H1 (cell line): ENCODE measurements at regions not wholly inside any gene's neighbourhood (a gene's known extent, or its start where the extent isn't known, plus 50 kb on each side); places are given as distances from the start of the nearest gene placed in this dataset.

Experiments
- CTCF ChIA-PET: fragments of 300-600 bp; sonication (Branson Sonifier 250); formaldehyde crosslinking; loops from one replicate; lab custom pipeline; 2021; ENCODE audit not compliant: partially characterized antibody; lab: Charles Lee
- POLR2A ChIA-PET: fragments of 300-600 bp; sonication (Branson Sonifier 250); formaldehyde crosslinking; loops from one replicate; lab custom pipeline; 2021; ENCODE audit warnings: inconsistent platforms; ENCODE audit not compliant: partially characterized antibody; lab: Charles Lee
- DNase-seq, 2 experiments: peaks; one replicate each; pipeline versions ENCODE4 v3.0.0 to v3.0.0-alpha.2; 2010 to 2022; ENCODE audit warnings: low spot score in 2 of 2, low read depth in 1 of 2, mixed read lengths in 1 of 2
- FAIRE-seq: peaks from 2 replicates; lab custom pipeline; 2011; peaks lifted over from hg19 to GRCh38; lab: Jason Lieb, UNC
- H2AFZ ChIP-seq: 2 replicates; pipeline ENCODE4 v1.8.1; 2012; ENCODE audit warnings: low read length, inconsistent platforms
- H2AK5ac ChIP-seq: 2 replicates; pipeline ENCODE4 v1.6.1; 2013; ENCODE audit warnings: low read depth, low read length
- H2BK120ac ChIP-seq: replicated peaks from 2 replicates; pipeline ENCODE3; 2013; ENCODE audit warnings: low read depth, low read length, inconsistent platforms
- H2BK12ac ChIP-seq: 2 replicates; pipeline ENCODE4 v1.6.1; 2013; ENCODE audit warnings: low read depth, low read length
- H2BK15ac ChIP-seq: 2 replicates; pipeline ENCODE4 v1.6.1; 2013; ENCODE audit warnings: low read length
- H2BK20ac ChIP-seq: 2 replicates; pipeline ENCODE4 v1.6.1; 2013; ENCODE audit warnings: low read length
- H2BK5ac ChIP-seq: 2 replicates; pipeline ENCODE4 v1.6.1; 2013; ENCODE audit warnings: low read depth, low read length
- H3K14ac ChIP-seq: 2 replicates; pipeline ENCODE4 v1.6.1; 2013; ENCODE audit warnings: inconsistent platforms; ENCODE audit not compliant: insufficient read length
- H3K18ac ChIP-seq: 2 replicates; pipeline ENCODE4 v1.6.1; 2013; ENCODE audit warnings: low read length; ENCODE audit errors: extremely low read depth
- H3K23ac ChIP-seq: 2 replicates; pipeline ENCODE4 v1.6.1; 2013; ENCODE audit warnings: inconsistent platforms; ENCODE audit not compliant: insufficient read length
- H3K23me2 ChIP-seq: 2 replicates; pipeline ENCODE4 v1.6.1; 2013; ENCODE audit warnings: low read depth, low read length
- H3K27ac ChIP-seq: 2 replicates; pipeline ENCODE4 v1.6.1; 2011; ENCODE audit warnings: low read depth, low read length, inconsistent platforms
- H3K27me3 ChIP-seq, 4 experiments: replicated peaks in 1 of 4; 1 replicate in 1 of 4; 2 replicates in 3 of 4; pipeline versions ENCODE4 v1.6.1 to v1.8.1; 2011 to 2013; ENCODE audit warnings: low read length in 3 of 4, mild to moderate bottlenecking in 3 of 4, inconsistent platforms in 2 of 4, mixed read lengths in 2 of 4, moderate library complexity in 1 of 4; ENCODE audit not compliant: control insufficient read depth in 3 of 4, insufficient read depth in 3 of 4; ENCODE audit errors: extremely low read depth in 1 of 4
- H3K36me3 ChIP-seq, 4 experiments: 2 replicates each; pipeline versions ENCODE4 v1.6.1 to v1.8.1; 2011 to 2013; ENCODE audit warnings: mild to moderate bottlenecking in 4 of 4, low read length in 3 of 4, moderate library complexity in 2 of 4, control low read depth in 1 of 4, inconsistent platforms in 1 of 4; ENCODE audit not compliant: insufficient read depth in 4 of 4, control insufficient read depth in 2 of 4
- H3K4ac ChIP-seq: replicated peaks from 2 replicates; pipeline ENCODE3; 2013; ENCODE audit warnings: low read length, low read depth, mixed read lengths, inconsistent platforms; ENCODE audit not compliant: insufficient read length
- H3K4me1 ChIP-seq, 4 experiments: replicated peaks in 1 of 4; 1 replicate in 1 of 4; 2 replicates in 3 of 4; pipeline versions ENCODE4 v1.6.1 to v1.8.1; 2011 to 2013; ENCODE audit warnings: low read length in 3 of 4, inconsistent platforms in 2 of 4, mixed read lengths in 1 of 4; ENCODE audit not compliant: insufficient read depth in 4 of 4, control insufficient read depth in 3 of 4
- H3K4me2 ChIP-seq, 2 experiments: 2 replicates each; pipeline versions ENCODE4 v1.6.1 to v1.8.1; 2011 to 2013; ENCODE audit warnings: low read depth in 2 of 2, low read length in 2 of 2, control low read depth in 1 of 2, inconsistent platforms in 1 of 2, mild to moderate bottlenecking in 1 of 2; ENCODE audit not compliant: insufficient read depth in 1 of 2
- H3K4me3 ChIP-seq, 4 experiments: fragments of 200-600, 300-600 bp in 1 of 4; sonication (generic), shearing (Covaris generic), sonication (Bioruptor Twin) in 1 of 4; 2 replicates each; pipeline versions ENCODE4 v1.5.1 to v1.8.1; 2011 to 2016; ENCODE audit warnings: low read length in 4 of 4, low read depth in 3 of 4, control low read depth in 2 of 4, inconsistent platforms in 2 of 4, mild to moderate bottlenecking in 2 of 4, mixed read lengths in 1 of 4, moderate library complexity in 1 of 4; ENCODE audit not compliant: insufficient read depth in 2 of 4; ENCODE audit errors: extremely low read depth in 1 of 4
- H3K56ac ChIP-seq: replicated peaks from 2 replicates; pipeline ENCODE3; 2013; ENCODE audit warnings: low read depth, mild to moderate bottlenecking, mixed read lengths, low read length, inconsistent platforms; ENCODE audit not compliant: insufficient read length
- H3K79me1 ChIP-seq: 2 replicates; pipeline ENCODE4 v1.6.1; 2013; ENCODE audit warnings: low read depth, low read length, control low read depth
- H3K79me2 ChIP-seq, 2 experiments: 2 replicates each; pipeline versions ENCODE4 v1.6.1 to v1.8.1; 2012 to 2013; ENCODE audit warnings: low read length in 2 of 2, mild to moderate bottlenecking in 2 of 2, inconsistent platforms in 1 of 2; ENCODE audit not compliant: insufficient read depth in 2 of 2, control insufficient read depth in 1 of 2
- H3K9ac ChIP-seq, 4 experiments: replicated peaks in 1 of 4; 1 replicate in 1 of 4; 2 replicates in 3 of 4; pipeline versions ENCODE4 v1.6.1 to v1.8.1; 2011 to 2013; ENCODE audit warnings: low read depth in 3 of 4, low read length in 3 of 4, control low read depth in 2 of 4, mild to moderate bottlenecking in 2 of 4, moderate library complexity in 2 of 4, inconsistent platforms in 1 of 4; ENCODE audit errors: extremely low read depth in 1 of 4
- H3K9me3 ChIP-seq, 2 experiments: 2 replicates each; pipeline versions ENCODE4 v1.6.1 to v1.8.1; 2012 to 2013; ENCODE audit warnings: mild to moderate bottlenecking in 2 of 2, moderate library complexity in 2 of 2, control low read depth in 1 of 2, inconsistent platforms in 1 of 2, low read depth in 1 of 2, low read length in 1 of 2, mixed read lengths in 1 of 2; ENCODE audit not compliant: insufficient read depth in 2 of 2
- H4K20me1 ChIP-seq, 2 experiments: replicated peaks in 1 of 2; 2 replicates each; pipeline versions ENCODE3 to v1.8.1; 2011 to 2013; ENCODE audit warnings: inconsistent platforms in 2 of 2, low read length in 2 of 2, mild to moderate bottlenecking in 1 of 2; ENCODE audit not compliant: insufficient read depth in 2 of 2, control insufficient read depth in 1 of 2
- H4K5ac ChIP-seq: 2 replicates; pipeline ENCODE4 v1.6.1; 2013; ENCODE audit warnings: low read length, low read depth, mixed read lengths, inconsistent platforms; ENCODE audit not compliant: insufficient read length
- H4K8ac ChIP-seq: 2 replicates; pipeline ENCODE4 v1.8.0; 2013; ENCODE audit warnings: mild to moderate bottlenecking, moderate library complexity, low read length, inconsistent platforms; ENCODE audit not compliant: insufficient read depth; ENCODE audit errors: extremely low read depth
- H4K91ac ChIP-seq: replicated peaks from 2 replicates; pipeline ENCODE3; 2013; ENCODE audit warnings: low read length, mixed read lengths, inconsistent platforms; ENCODE audit not compliant: insufficient read length
- CBX8 ChIP-seq: fragments of 300-800, 300-1000 bp; sonication (generic); IDR thresholded peaks from 2 replicates; pipeline ENCODE4 v1.7.1; 2016; ENCODE audit warnings: low read depth, low read length, borderline replicate concordance
- CHD1 ChIP-seq: IDR thresholded peaks from 2 replicates; pipeline ENCODE4 v1.6.1; 2012; ENCODE audit warnings: low read depth, low read length, improper control_type of control experiment
- FOSL1 ChIP-seq: IDR thresholded peaks from 2 replicates; pipeline ENCODE4 v1.6.1; 2011; ENCODE audit warnings: mild to moderate bottlenecking, low read depth, low read length, moderate library complexity; ENCODE audit not compliant: insufficient read depth
- GABPA ChIP-seq: IDR thresholded peaks from 2 replicates; pipeline ENCODE4 v1.6.1; 2011; ENCODE audit warnings: mild to moderate bottlenecking, low read length, moderate library complexity, borderline replicate concordance; ENCODE audit not compliant: insufficient read depth
- JUND ChIP-seq: IDR thresholded peaks from 2 replicates; pipeline ENCODE4 v1.6.1; 2011; ENCODE audit warnings: mild to moderate bottlenecking, improper control_type of control experiment, low read length
- KDM5A ChIP-seq: fragments of 200-600 bp; IDR thresholded peaks from 2 replicates; pipeline ENCODE4 v1.7.1; 2012; ENCODE audit warnings: mild to moderate bottlenecking, low read length, inconsistent platforms, mixed read lengths
- RAD21 ChIP-seq, 2 experiments: IDR thresholded peaks in 1 of 2; conservative IDR thresholded peaks in 1 of 2; 2 replicates each; pipeline ENCODE4 v1.6.1; 2011; ENCODE audit warnings: low read depth in 2 of 2, low read length in 2 of 2, improper control_type of control experiment in 1 of 2, inconsistent platforms in 1 of 2, mild to moderate bottlenecking in 1 of 2, moderate library complexity in 1 of 2
- RXRA ChIP-seq: IDR thresholded peaks from 2 replicates; pipeline ENCODE4 v1.6.1; 2011; ENCODE audit warnings: low read depth, mild to moderate bottlenecking, low read length, moderate library complexity; ENCODE audit not compliant: insufficient read depth
- SAP30 ChIP-seq: fragments of 300-600 bp; sonication (generic); IDR thresholded peaks from 2 replicates; pipeline ENCODE4 v1.7.1; 2012; ENCODE audit warnings: low read length, moderate library complexity, mild to moderate bottlenecking, inconsistent platforms; ENCODE audit not compliant: insufficient read depth, insufficient replicate concordance
- SP2 ChIP-seq: IDR thresholded peaks from 2 replicates; pipeline ENCODE4 v1.6.1; 2012; ENCODE audit warnings: mild to moderate bottlenecking, low read length, inconsistent platforms
- SP4 ChIP-seq: IDR thresholded peaks from 2 replicates; pipeline ENCODE4 v1.6.1; 2012; ENCODE audit warnings: low read length, inconsistent platforms
- TAF7 ChIP-seq: optimal IDR thresholded peaks from 2 replicates; pipeline ENCODE3; 2011; ENCODE audit warnings: low read depth, mild to moderate bottlenecking, inconsistent platforms, low read length, moderate library complexity, borderline replicate concordance
- YY1 ChIP-seq: IDR thresholded peaks from 2 replicates; pipeline ENCODE4 v1.6.1; 2011; ENCODE audit warnings: low read depth, mild to moderate bottlenecking, low read length
- ZNF274 ChIP-seq: IDR thresholded peaks from 2 replicates; pipeline ENCODE4 v1.7.0; 2012; ENCODE audit warnings: low read length, borderline replicate concordance; ENCODE audit errors: extremely low read depth
- TF ChIP-seq, protein P1 (sequence below): IDR thresholded peaks from 2 replicates; pipeline ENCODE4 v1.6.1; 2012; ENCODE audit warnings: inconsistent platforms

DNA sequence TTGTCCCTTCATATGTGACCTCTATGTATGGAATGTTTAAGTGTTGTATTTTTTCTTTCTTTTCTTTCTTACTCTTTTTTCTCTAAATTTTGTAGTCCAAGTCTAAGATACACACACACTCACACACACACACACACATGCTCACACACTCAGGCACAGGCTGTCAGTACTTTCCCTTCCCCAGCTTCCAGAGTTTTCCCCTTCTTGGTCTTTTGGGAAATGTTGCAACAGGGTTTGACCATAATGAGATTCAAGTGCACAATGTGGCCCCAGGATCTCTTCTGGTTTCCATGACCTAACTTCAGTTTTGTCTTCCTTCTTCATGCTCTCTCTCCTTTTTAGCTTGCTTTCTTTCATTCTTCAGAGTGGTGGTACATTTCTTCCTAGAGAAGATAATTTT, 289.8 kb upstream of the FOXF1 start:
- H3K4me3 ChIP-seq, result no peak overlapping the region
- no peak overlapping the region for H2BK20ac ChIP-seq
- H2AK5ac ChIP-seq, result no peak overlapping the region
- H4K5ac ChIP-seq, result no peak overlapping the region
- no peak overlapping the region for H3K23ac ChIP-seq
- DNase-seq, result no peak
- no peaks in the 10 kb centered on the region for H4K20me1 ChIP-seq
- no peak overlapping the region for H4K91ac ChIP-seq
- no peaks in the 10 kb centered on the region; a peak in 1 of 7 replicates for H3K4me1 ChIP-seq
- no peaks in the 10 kb centered on the region for H3K79me1 ChIP-seq
- H3K79me2 ChIP-seq, result no peaks in the 10 kb centered on the region
- FAIRE-seq, result no peak
- POLR2A ChIA-PET, result no interaction called here
- H3K4me2 ChIP-seq, result no peak overlapping the region
- H2BK12ac ChIP-seq, result no peak overlapping the region
- H2AFZ ChIP-seq, result no peak overlapping the region
- no peak overlapping the region for H3K18ac ChIP-seq
- no peak overlapping the region for H3K9ac ChIP-seq
- H3K14ac ChIP-seq, result no peak overlapping the region
- no peak overlapping the region for H3K4ac ChIP-seq
- H2BK15ac ChIP-seq, result no peak overlapping the region
- CTCF ChIA-PET, result no interaction called here
- H3K56ac ChIP-seq, result no peak overlapping the region
- no peaks in the 10 kb centered on the region for H3K9me3 ChIP-seq
- H4K8ac ChIP-seq, result no peak overlapping the region
- H2BK120ac ChIP-seq, result no peak overlapping the region
- no peaks in the 10 kb centered on the region for H3K36me3 ChIP-seq
- no peaks in the 10 kb centered on the region; a peak in 1 of 7 replicates for H3K27me3 ChIP-seq
- H3K23me2 ChIP-seq, result peaks cover 6% of the 10 kb centered on the region; the same call in 1 of the 2 replicates
- no peak overlapping the region for H3K27ac ChIP-seq
- H2BK5ac ChIP-seq, result no peak overlapping the region
- TF ChIP-seq SP4, result no peak
- TF ChIP-seq CHD1, result no peak
- TF ChIP-seq TAF7, result no peak
- no peak for TF ChIP-seq YY1
- TF ChIP-seq KDM5A, result no peak
- TF ChIP-seq CBX8, result no peak
- TF ChIP-seq ZNF274, result no peak
- TF ChIP-seq JUND, result no peak
- TF ChIP-seq, protein P1, sequence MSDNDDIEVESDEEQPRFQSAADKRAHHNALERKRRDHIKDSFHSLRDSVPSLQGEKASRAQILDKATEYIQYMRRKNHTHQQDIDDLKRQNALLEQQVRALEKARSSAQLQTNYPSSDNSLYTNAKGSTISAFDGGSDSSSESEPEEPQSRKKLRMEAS, result no peak
- no peak for TF ChIP-seq RXRA
- no peak for TF ChIP-seq RAD21 (IDR thresholded peaks at IDR 0.05 in 1 of 2, conservative IDR thresholded peaks at IDR 0.05 in 1 of 2; ENCODE audit: low read depth in 2 of 2, low read length in 2 of 2)
- TF ChIP-seq GABPA, result no peak
- no peak for TF ChIP-seq SP2
- TF ChIP-seq FOSL1, result no peak
- no peak for TF ChIP-seq SAP30
